Liver (tissue), 8 donors: ENCODE measurements at regions not wholly inside any gene's neighbourhood (a gene's known extent, or its start where the extent isn't known, plus 50 kb on each side); places are given as distances from the start of the nearest gene placed in this dataset.

ENCODE experiments used
- DNase-seq: peaks from one replicate; pipeline ENCODE4 v3.0.0-alpha.2; 2017; ENCODE audit warnings: low spot score
- H3K27ac ChIP-seq, 2 donors: one replicate each; pipeline ENCODE4 v1.7.0; 2013; ENCODE audit warnings: inconsistent platforms in 2 of 2, low read length in 2 of 2, control low read depth in 1 of 2, low read depth in 1 of 2, mild to moderate bottlenecking in 1 of 2
- H3K27me3 ChIP-seq, 4 donors: one replicate each; pipeline versions ENCODE4 v1.6.1 to v1.7.0; 2013; ENCODE audit warnings: low read length in 3 of 4, inconsistent platforms in 1 of 4, mild to moderate bottlenecking in 1 of 4, moderate library complexity in 1 of 4; ENCODE audit not compliant: control insufficient read depth in 4 of 4, insufficient read depth in 4 of 4
- H3K36me3 ChIP-seq, 4 donors: one replicate each; pipeline versions ENCODE4 v1.6.1 to v1.7.0; 2013; ENCODE audit warnings: low read length in 3 of 4, mild to moderate bottlenecking in 3 of 4, low read depth in 1 of 4, moderate library complexity in 1 of 4; ENCODE audit not compliant: control insufficient read depth in 4 of 4, insufficient read depth in 3 of 4
- H3K4me1 ChIP-seq, 4 donors: one replicate each; pipeline versions ENCODE4 v1.6.1 to v1.7.0; 2013; ENCODE audit warnings: low read length in 3 of 4, mild to moderate bottlenecking in 3 of 4, moderate library complexity in 1 of 4; ENCODE audit not compliant: control insufficient read depth in 4 of 4, insufficient read depth in 4 of 4
- H3K4me3 ChIP-seq, 3 donors: one replicate each; pipeline versions ENCODE4 v1.6.1 to v1.7.0; 2013; ENCODE audit warnings: low read length in 3 of 3, control low read depth in 1 of 3, low read depth in 1 of 3, mild to moderate bottlenecking in 1 of 3
- H3K9ac ChIP-seq, 2 donors: one replicate each; pipeline ENCODE4 v1.7.0; 2013; ENCODE audit warnings: low read length in 2 of 2, mild to moderate bottlenecking in 2 of 2, moderate library complexity in 2 of 2, control low read depth in 1 of 2, low read depth in 1 of 2
- H3K9me3 ChIP-seq, 4 donors: one replicate each; pipeline versions ENCODE4 v1.6.1 to v1.7.0; 2013; ENCODE audit warnings: low read length in 3 of 4; ENCODE audit not compliant: control insufficient read depth in 4 of 4
- EGR1 ChIP-seq, 2 donors: IDR thresholded peaks; 2 replicates each; pipeline ENCODE4 v1.6.1; 2016 to 2018; ENCODE audit warnings: antibody characterized with exemption in 2 of 2, low read depth in 2 of 2
- FOXA1 ChIP-seq: IDR thresholded peaks from 2 replicates; pipeline ENCODE4 v1.6.1; 2016; ENCODE audit warnings: antibody characterized with exemption
- FOXA2 ChIP-seq: IDR thresholded peaks from 2 replicates; pipeline ENCODE4 v1.6.1; 2016; ENCODE audit warnings: antibody characterized with exemption
- GABPA ChIP-seq, 2 donors: IDR thresholded peaks in 1 of 2; conservative IDR thresholded peaks in 1 of 2; 2 replicates each; pipeline ENCODE4 v1.6.1; 2016; ENCODE audit warnings: antibody characterized with exemption in 2 of 2, mild to moderate bottlenecking in 1 of 2, moderate library complexity in 1 of 2
- HNF4A ChIP-seq, 2 donors: conservative IDR thresholded peaks; 2 replicates each; pipeline ENCODE4 v1.6.1; 2016; ENCODE audit warnings: antibody characterized with exemption in 2 of 2, mild to moderate bottlenecking in 2 of 2
- HNF4G ChIP-seq: IDR thresholded peaks from 2 replicates; pipeline ENCODE4 v1.6.1; 2016; ENCODE audit warnings: antibody characterized with exemption
- JUND ChIP-seq, 2 donors: IDR thresholded peaks; 2 replicates each; pipeline ENCODE4 v1.6.1; 2016; ENCODE audit warnings: antibody characterized with exemption in 2 of 2
- NR2F2 ChIP-seq: IDR thresholded peaks from 2 replicates; pipeline ENCODE4 v1.6.1; 2016; ENCODE audit warnings: antibody characterized with exemption
- RAD21 ChIP-seq, 2 donors: IDR thresholded peaks; 2 replicates each; pipeline ENCODE4 v1.6.1; 2016; ENCODE audit warnings: antibody characterized with exemption in 2 of 2, mild to moderate bottlenecking in 2 of 2
- RXRA ChIP-seq, 2 donors: IDR thresholded peaks; 2 replicates each; pipeline ENCODE4 v1.6.1; 2017 to 2018; ENCODE audit warnings: antibody characterized with exemption in 2 of 2, mild to moderate bottlenecking in 1 of 2
- SP1 ChIP-seq: IDR thresholded peaks from 2 replicates; pipeline ENCODE4 v1.6.1; 2018; ENCODE audit warnings: antibody characterized with exemption, mild to moderate bottlenecking
- TAF1 ChIP-seq: conservative IDR thresholded peaks from 2 replicates; pipeline ENCODE4 v1.6.1; 2016; ENCODE audit warnings: antibody characterized with exemption, mild to moderate bottlenecking
- YY1 ChIP-seq: IDR thresholded peaks from 2 replicates; pipeline ENCODE4 v1.6.1; 2016; ENCODE audit warnings: antibody characterized with exemption, mild to moderate bottlenecking
- WGBS: extraction: QIAGEN DNeasy Blood & Tissue Kit; methylation state at CpG from one replicate; pipeline ENCODE4 v1.1.7; 2013; 5-methylcytosine and 5-hydroxymethylcytosine counted together
- TF ChIP-seq, protein P1 (sequence below): IDR thresholded peaks from 2 replicates; pipeline ENCODE4 v1.6.1; 2016; ENCODE audit warnings: antibody characterized with exemption
- TF ChIP-seq, protein P2 (sequence below): fragments of 150-350 bp; IDR thresholded peaks from 2 replicates; pipeline ENCODE4 v1.5.1; 2017; ENCODE audit warnings: improper control_type of control experiment, low read depth, low read length; ENCODE audit not compliant: missing input control
- TF ChIP-seq, protein P3 (sequence below): IDR thresholded peaks from 2 replicates; pipeline ENCODE4 v1.6.1; 2016; ENCODE audit warnings: antibody characterized with exemption, mild to moderate bottlenecking
- TF ChIP-seq, protein P4 (sequence below): IDR thresholded peaks from 2 replicates; pipeline ENCODE4 v1.6.1; 2016; ENCODE audit warnings: antibody characterized with exemption
- TF ChIP-seq, protein P5 (sequence below): IDR thresholded peaks from 2 replicates; pipeline ENCODE4 v1.6.1; 2016; ENCODE audit warnings: antibody characterized with exemption
- donor health status: healthy.
- donor health status: healthy.
- donor health status: healthy.
- donor health status: healthy.
- donor health status: healthy.

DNA sequence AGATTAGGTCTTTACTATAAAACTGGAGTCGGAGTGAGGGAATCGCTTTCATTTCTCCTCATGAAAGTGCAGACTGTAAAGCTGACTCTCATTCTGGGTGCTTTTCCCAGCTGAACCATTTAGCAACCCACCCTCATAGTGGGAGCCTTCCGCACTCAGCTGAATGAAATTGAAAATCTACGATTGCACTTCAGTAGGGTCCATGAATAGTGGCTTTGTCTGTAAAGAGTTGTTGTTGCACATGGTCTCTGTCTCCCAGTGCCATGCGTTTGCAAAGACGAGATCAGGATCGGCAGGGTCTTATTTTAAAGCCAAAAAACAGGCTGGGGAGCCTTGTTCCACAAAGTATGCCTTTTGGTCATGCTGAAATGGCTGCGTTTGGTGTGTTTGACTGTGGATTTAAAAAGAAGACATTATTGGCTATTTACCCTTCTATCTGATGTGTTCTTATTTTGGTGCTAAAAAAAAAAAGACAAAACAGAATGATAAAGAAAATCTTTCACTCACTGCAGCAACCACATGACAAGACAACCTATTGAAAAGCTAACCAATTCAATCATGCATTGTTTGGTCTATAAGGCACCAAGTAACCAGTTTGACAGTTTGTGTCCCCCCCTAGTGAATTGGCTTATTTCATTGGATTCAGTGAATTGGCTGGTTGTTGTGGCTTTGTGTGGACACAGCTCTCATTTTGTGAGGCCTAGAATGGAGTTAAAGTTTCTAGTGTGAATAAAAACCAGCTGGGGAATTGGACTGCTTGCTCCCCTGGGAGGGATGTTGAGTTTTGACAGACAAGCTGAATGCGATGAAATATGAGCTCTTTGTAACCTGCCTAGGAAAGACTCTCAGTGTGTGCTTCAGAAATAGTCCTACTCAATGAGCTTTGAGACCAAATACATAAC, 65.6 kb downstream of the ARHGAP35 start:
- no peak for DNase-seq
- Histone ChIP-seq H3K4me1 (peaks cover 15 to 34% (median 22%) of the 10 kb centered on the region in 4 donors), H3K27ac (no peak overlapping the region), H3K27me3 (no peaks in the 10 kb centered on the region), H3K9ac (no peak overlapping the region), H3K36me3 (peaks cover 0 to 11% (median 4%) of the 10 kb centered on the region in 4 donors), H3K4me3 (no peak overlapping the region), H3K9me3 (no peaks in the 10 kb centered on the region)
- 94% methylated on average over 9 of the region's 9 CpGs for WGBS
- no peak for TF ChIP-seq FOXA2
- TF ChIP-seq, protein P1, sequence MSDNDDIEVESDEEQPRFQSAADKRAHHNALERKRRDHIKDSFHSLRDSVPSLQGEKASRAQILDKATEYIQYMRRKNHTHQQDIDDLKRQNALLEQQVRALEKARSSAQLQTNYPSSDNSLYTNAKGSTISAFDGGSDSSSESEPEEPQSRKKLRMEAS = no peak
- TF ChIP-seq RAD21 (IDR thresholded peaks at IDR 0.05) = no peak
- no peak for TF ChIP-seq JUND (IDR thresholded peaks at IDR 0.05)
- TF ChIP-seq, protein P2, sequence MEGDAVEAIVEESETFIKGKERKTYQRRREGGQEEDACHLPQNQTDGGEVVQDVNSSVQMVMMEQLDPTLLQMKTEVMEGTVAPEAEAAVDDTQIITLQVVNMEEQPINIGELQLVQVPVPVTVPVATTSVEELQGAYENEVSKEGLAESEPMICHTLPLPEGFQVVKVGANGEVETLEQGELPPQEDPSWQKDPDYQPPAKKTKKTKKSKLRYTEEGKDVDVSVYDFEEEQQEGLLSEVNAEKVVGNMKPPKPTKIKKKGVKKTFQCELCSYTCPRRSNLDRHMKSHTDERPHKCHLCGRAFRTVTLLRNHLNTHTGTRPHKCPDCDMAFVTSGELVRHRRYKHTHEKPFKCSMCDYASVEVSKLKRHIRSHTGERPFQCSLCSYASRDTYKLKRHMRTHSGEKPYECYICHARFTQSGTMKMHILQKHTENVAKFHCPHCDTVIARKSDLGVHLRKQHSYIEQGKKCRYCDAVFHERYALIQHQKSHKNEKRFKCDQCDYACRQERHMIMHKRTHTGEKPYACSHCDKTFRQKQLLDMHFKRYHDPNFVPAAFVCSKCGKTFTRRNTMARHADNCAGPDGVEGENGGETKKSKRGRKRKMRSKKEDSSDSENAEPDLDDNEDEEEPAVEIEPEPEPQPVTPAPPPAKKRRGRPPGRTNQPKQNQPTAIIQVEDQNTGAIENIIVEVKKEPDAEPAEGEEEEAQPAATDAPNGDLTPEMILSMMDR = no peak
- TF ChIP-seq YY1 = no peak
- TF ChIP-seq, protein P3, sequence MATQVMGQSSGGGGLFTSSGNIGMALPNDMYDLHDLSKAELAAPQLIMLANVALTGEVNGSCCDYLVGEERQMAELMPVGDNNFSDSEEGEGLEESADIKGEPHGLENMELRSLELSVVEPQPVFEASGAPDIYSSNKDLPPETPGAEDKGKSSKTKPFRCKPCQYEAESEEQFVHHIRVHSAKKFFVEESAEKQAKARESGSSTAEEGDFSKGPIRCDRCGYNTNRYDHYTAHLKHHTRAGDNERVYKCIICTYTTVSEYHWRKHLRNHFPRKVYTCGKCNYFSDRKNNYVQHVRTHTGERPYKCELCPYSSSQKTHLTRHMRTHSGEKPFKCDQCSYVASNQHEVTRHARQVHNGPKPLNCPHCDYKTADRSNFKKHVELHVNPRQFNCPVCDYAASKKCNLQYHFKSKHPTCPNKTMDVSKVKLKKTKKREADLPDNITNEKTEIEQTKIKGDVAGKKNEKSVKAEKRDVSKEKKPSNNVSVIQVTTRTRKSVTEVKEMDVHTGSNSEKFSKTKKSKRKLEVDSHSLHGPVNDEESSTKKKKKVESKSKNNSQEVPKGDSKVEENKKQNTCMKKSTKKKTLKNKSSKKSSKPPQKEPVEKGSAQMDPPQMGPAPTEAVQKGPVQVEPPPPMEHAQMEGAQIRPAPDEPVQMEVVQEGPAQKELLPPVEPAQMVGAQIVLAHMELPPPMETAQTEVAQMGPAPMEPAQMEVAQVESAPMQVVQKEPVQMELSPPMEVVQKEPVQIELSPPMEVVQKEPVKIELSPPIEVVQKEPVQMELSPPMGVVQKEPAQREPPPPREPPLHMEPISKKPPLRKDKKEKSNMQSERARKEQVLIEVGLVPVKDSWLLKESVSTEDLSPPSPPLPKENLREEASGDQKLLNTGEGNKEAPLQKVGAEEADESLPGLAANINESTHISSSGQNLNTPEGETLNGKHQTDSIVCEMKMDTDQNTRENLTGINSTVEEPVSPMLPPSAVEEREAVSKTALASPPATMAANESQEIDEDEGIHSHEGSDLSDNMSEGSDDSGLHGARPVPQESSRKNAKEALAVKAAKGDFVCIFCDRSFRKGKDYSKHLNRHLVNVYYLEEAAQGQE = no peak
- TF ChIP-seq, protein P4, sequence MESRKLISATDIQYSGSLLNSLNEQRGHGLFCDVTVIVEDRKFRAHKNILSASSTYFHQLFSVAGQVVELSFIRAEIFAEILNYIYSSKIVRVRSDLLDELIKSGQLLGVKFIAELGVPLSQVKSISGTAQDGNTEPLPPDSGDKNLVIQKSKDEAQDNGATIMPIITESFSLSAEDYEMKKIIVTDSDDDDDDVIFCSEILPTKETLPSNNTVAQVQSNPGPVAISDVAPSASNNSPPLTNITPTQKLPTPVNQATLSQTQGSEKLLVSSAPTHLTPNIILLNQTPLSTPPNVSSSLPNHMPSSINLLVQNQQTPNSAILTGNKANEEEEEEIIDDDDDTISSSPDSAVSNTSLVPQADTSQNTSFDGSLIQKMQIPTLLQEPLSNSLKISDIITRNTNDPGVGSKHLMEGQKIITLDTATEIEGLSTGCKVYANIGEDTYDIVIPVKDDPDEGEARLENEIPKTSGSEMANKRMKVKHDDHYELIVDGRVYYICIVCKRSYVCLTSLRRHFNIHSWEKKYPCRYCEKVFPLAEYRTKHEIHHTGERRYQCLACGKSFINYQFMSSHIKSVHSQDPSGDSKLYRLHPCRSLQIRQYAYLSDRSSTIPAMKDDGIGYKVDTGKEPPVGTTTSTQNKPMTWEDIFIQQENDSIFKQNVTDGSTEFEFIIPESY = no peak
- no peak for TF ChIP-seq GABPA (IDR thresholded peaks at IDR 0.05 in 1 of 2, conservative IDR thresholded peaks at IDR 0.05 in 1 of 2)
- TF ChIP-seq TAF1 = no peak
- no peak for TF ChIP-seq HNF4G
- no peak for TF ChIP-seq NR2F2
- TF ChIP-seq RXRA (IDR thresholded peaks at IDR 0.05) = no peak
- TF ChIP-seq, protein P5, sequence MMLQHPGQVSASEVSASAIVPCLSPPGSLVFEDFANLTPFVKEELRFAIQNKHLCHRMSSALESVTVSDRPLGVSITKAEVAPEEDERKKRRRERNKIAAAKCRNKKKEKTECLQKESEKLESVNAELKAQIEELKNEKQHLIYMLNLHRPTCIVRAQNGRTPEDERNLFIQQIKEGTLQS = no peak
- TF ChIP-seq FOXA1 = no peak
- no peak for TF ChIP-seq SP1
- no peak for TF ChIP-seq HNF4A (conservative IDR thresholded peaks at IDR 0.05)
- no peak for TF ChIP-seq EGR1 (IDR thresholded peaks at IDR 0.05; ENCODE audit: low read depth in 2 of 2)
